Neural crest cell (in vitro differentiated cells): ENCODE measurements at regions not wholly inside any gene's neighbourhood (a gene's known extent, or its start where the extent isn't known, plus 50 kb on each side); places are given as distances from the start of the nearest gene placed in this dataset.

Experiments
- DNase-seq: peaks from one replicate; pipeline ENCODE4 v3.0.0; 2021; ENCODE audit warnings: low read depth, mixed read lengths, low spot score
- H3K27ac Mint-ChIP-seq: one replicate; pipeline ENCODE4 v1.8.0; 2021; ENCODE audit warnings: mild to moderate bottlenecking, mixed read lengths; ENCODE audit not compliant: unreplicated experiment
- H3K27me3 Mint-ChIP-seq: 2 replicates; pipeline ENCODE4 v1.8.0; 2021; ENCODE audit warnings: low read depth, mild to moderate bottlenecking, mixed read lengths
- H3K36me3 Mint-ChIP-seq: 2 replicates; pipeline ENCODE4 v1.8.0; 2021; ENCODE audit warnings: low read depth, mild to moderate bottlenecking, mixed read lengths
- H3K4me1 Mint-ChIP-seq: 2 replicates; pipeline ENCODE4 v1.8.0; 2021; ENCODE audit warnings: mixed read lengths
- H3K4me3 Mint-ChIP-seq: one replicate; pipeline ENCODE4 v1.8.0; 2021; ENCODE audit warnings: mild to moderate bottlenecking, mixed read lengths
- H3K9me3 Mint-ChIP-seq: 2 replicates; pipeline ENCODE4 v1.8.0; 2021; ENCODE audit warnings: mixed read lengths
- TF ChIP-seq, protein P1 (sequence below): fragments of 200-600 bp; sonication (generic); conservative IDR thresholded peaks from 2 replicates; pipeline ENCODE4 v1.5.0; 2021; ENCODE audit warnings: antibody characterized with exemption, mild to moderate bottlenecking

DNA sequence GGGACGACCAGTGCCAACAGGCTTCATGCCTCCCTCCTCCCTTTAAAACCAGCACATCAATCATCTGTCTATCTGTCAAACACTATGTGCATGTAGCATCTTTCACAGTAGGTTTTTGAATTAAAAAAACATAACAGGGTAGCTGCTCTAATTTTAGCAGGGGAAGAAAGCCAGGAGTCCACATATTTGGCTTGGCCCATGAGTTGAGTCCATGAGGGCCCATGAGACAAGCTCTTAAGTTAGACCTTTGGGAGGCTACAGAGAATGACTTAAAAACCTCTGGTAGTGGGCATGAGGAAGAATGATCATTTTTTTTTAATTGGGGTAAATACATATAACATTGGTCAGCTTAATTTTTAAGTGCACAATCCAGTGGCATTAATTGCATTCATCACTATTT, 194.9 kb downstream of the UTRN start:
- DNase-seq = no peak
- H3K27me3 Mint-ChIP-seq = no peaks in the 10 kb centered on the region
- H3K4me3 Mint-ChIP-seq = no peak overlapping the region
- H3K4me1 Mint-ChIP-seq = no peaks in the 10 kb centered on the region
- TF ChIP-seq, protein P1, sequence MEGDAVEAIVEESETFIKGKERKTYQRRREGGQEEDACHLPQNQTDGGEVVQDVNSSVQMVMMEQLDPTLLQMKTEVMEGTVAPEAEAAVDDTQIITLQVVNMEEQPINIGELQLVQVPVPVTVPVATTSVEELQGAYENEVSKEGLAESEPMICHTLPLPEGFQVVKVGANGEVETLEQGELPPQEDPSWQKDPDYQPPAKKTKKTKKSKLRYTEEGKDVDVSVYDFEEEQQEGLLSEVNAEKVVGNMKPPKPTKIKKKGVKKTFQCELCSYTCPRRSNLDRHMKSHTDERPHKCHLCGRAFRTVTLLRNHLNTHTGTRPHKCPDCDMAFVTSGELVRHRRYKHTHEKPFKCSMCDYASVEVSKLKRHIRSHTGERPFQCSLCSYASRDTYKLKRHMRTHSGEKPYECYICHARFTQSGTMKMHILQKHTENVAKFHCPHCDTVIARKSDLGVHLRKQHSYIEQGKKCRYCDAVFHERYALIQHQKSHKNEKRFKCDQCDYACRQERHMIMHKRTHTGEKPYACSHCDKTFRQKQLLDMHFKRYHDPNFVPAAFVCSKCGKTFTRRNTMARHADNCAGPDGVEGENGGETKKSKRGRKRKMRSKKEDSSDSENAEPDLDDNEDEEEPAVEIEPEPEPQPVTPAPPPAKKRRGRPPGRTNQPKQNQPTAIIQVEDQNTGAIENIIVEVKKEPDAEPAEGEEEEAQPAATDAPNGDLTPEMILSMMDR = no peak
- peaks cover 9% of the 10 kb centered on the region for H3K36me3 Mint-ChIP-seq
- no peak overlapping the region for H3K27ac Mint-ChIP-seq
- no peaks in the 10 kb centered on the region for H3K9me3 Mint-ChIP-seq

DNA sequence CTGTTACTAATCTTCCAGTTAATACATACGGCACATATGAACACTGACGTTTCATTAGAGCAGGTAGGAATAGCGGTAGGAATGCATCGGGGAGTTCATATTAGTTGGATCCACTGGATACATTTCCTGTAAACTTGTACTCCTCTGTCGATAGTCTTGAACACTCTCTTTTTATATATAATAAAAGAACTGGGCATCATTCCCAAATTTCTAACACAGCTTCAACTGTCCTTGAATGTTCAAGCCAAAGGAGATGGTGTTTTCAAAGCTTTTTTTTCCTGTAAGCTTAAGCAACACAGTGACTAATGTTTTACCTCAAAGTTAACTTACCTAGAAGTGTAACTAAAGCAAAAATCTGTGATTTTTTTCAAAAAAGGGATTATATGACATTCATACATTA, 195.3 kb downstream of the UTRN start:
- H3K4me1 Mint-ChIP-seq = no peaks in the 10 kb centered on the region
- H3K4me3 Mint-ChIP-seq = no peak overlapping the region
- DNase-seq = no peak
- H3K27me3 Mint-ChIP-seq = no peaks in the 10 kb centered on the region
- H3K36me3 Mint-ChIP-seq = peaks cover 9% of the 10 kb centered on the region
- H3K27ac Mint-ChIP-seq = no peak overlapping the region
- TF ChIP-seq, protein P1 = no peak
- no peaks in the 10 kb centered on the region for H3K9me3 Mint-ChIP-seq

GRCh38 chr6:144481527-144481926, 196.4 kb downstream of the UTRN start:
- TF ChIP-seq, protein P1 = no peak
- H3K27ac Mint-ChIP-seq = no peak overlapping the region

GRCh38 chr6:144482142-144482541, 197.0 kb downstream of the UTRN start:
- Mint-ChIP-seq H3K4me3 (no peak overlapping the region), H3K27me3 (no peaks in the 10 kb centered on the region), H3K36me3 (peaks cover 7% of the 10 kb centered on the region), H3K27ac (no peak overlapping the region), H3K9me3 (no peaks in the 10 kb centered on the region), H3K4me1 (no peaks in the 10 kb centered on the region)
- DNase-seq = peak; percentile 57
- TF ChIP-seq, protein P1 = peak; percentile 82

More at GRCh38 chr6:144481527-144481926, 196.4 kb downstream of the UTRN start:
- no peak overlapping the region for H3K4me3 Mint-ChIP-seq
- H3K27me3 Mint-ChIP-seq = no peaks in the 10 kb centered on the region
- no peaks in the 10 kb centered on the region for H3K4me1 Mint-ChIP-seq
- no peak for DNase-seq
- peaks cover 7% of the 10 kb centered on the region for H3K36me3 Mint-ChIP-seq
- no peaks in the 10 kb centered on the region for H3K9me3 Mint-ChIP-seq

GRCh38 chr6:144485531-144485930, 200.4 kb downstream of the UTRN start:
- no peak overlapping the region for H3K27ac Mint-ChIP-seq
- H3K4me1 Mint-ChIP-seq = no peaks in the 10 kb centered on the region
- no peak overlapping the region for H3K4me3 Mint-ChIP-seq
- H3K9me3 Mint-ChIP-seq = no peaks in the 10 kb centered on the region
- H3K27me3 Mint-ChIP-seq = no peaks in the 10 kb centered on the region
- H3K36me3 Mint-ChIP-seq = peaks cover 8% of the 10 kb centered on the region
- TF ChIP-seq, protein P1 = no peak
- DNase-seq = no peak

DNA sequence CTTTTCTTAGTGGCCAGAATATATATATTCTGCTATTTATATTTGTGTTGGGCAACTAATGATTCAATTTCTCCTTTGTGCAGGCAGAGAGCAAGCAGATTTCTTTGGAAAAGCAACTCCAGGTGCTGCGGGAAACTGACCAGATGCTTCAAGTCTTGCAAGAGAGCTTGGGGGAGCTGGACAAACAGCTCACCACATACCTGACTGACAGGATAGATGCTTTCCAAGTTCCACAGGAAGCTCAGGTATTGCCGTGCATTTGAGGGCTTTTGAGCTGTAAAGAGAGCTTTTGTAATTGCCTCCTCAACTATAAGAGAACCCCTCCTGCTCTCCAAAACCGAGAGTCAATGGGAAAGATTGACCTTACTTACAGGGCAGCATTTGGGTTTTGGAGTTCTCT, 203.5 kb downstream of the UTRN start:
- Mint-ChIP-seq H3K27me3 (no peaks in the 10 kb centered on the region), H3K4me1 (no peaks in the 10 kb centered on the region), H3K36me3 (peaks cover 14% of the 10 kb centered on the region), H3K27ac (no peak overlapping the region), H3K9me3 (peaks cover 4% of the 10 kb centered on the region), H3K4me3 (no peak overlapping the region)
- DNase-seq = no peak
- TF ChIP-seq, protein P1 = no peak
